GM12878 (cell line): ENCODE measurements at regions not wholly inside any gene's neighbourhood (a gene's known extent, or its start where the extent isn't known, plus 50 kb on each side); places are given as distances from the start of the nearest gene placed in this dataset.

Source experiments
- ASH2L ChIP-seq: fragments of 300-600, 200-600 bp; sonication (generic); IDR thresholded peaks from 2 replicates; pipeline ENCODE4 v1.6.1; 2017; ENCODE audit warnings: low read depth, mild to moderate bottlenecking, borderline replicate concordance
- BMI1 ChIP-seq: fragments of 450-650 bp; IDR thresholded peaks from 2 replicates; pipeline ENCODE4 v1.6.1; 2016; ENCODE audit warnings: mild to moderate bottlenecking, moderate library complexity, borderline replicate concordance
- MYC ChIP-seq: IDR thresholded peaks from 2 replicates; pipeline ENCODE4 v1.6.1; 2011; ENCODE audit warnings: mild to moderate bottlenecking, low read length, moderate library complexity, inconsistent platforms; ENCODE audit not compliant: insufficient read depth, insufficient replicate concordance, insufficient read length, severe bottlenecking
- POLR2AphosphoS2 ChIP-seq: IDR thresholded peaks from 2 replicates; pipeline ENCODE4 v1.6.1; 2011; ENCODE audit warnings: low read depth, mild to moderate bottlenecking, low read length, improper control_type of control experiment, moderate library complexity
- RAD21 ChIP-seq: IDR thresholded peaks from 2 replicates; pipeline ENCODE4 v1.6.1; 2011; ENCODE audit warnings: mild to moderate bottlenecking, low read depth, low read length, moderate library complexity; ENCODE audit not compliant: insufficient read depth
- RELA ChIP-seq: fragments of 450-650 bp; IDR thresholded peaks from 2 replicates; pipeline ENCODE4 v1.8.0; 2014; ENCODE audit warnings: borderline replicate concordance; ENCODE audit not compliant: partially characterized antibody
- SIX5 ChIP-seq: IDR thresholded peaks from 2 replicates; pipeline ENCODE4 v1.6.1; 2011; ENCODE audit warnings: mild to moderate bottlenecking, low read depth, low read length, moderate library complexity; ENCODE audit not compliant: severe bottlenecking
- TAF1 ChIP-seq: IDR thresholded peaks from 2 replicates; pipeline ENCODE4 v1.6.1; 2011; ENCODE audit warnings: mild to moderate bottlenecking, low read depth, low read length, borderline replicate concordance
- TF ChIP-seq, protein P1 (sequence below): fragments of 450-650 bp; formaldehyde crosslinking; IDR thresholded peaks from 2 replicates; pipeline ENCODE4 v1.5.0; 2022; ENCODE audit warnings: mild to moderate bottlenecking, missing genetic modification characterization
- TF ChIP-seq, protein P2 (sequence below): fragments of 150-350 bp; IDR thresholded peaks from 2 replicates; pipeline ENCODE4 v1.6.1; 2016; ENCODE audit warnings: low read depth, low read length
- TF ChIP-seq, protein P3 (sequence below): IDR thresholded peaks from 2 replicates; pipeline ENCODE4 v1.6.1; 2011; ENCODE audit warnings: borderline replicate concordance, low read depth, mild to moderate bottlenecking, moderate library complexity, mixed read lengths, low read length; ENCODE audit not compliant: insufficient read depth; ENCODE audit errors: extremely low read length
- TF ChIP-seq, protein P4 (sequence below): fragments of 450-650 bp; conservative IDR thresholded peaks from 2 replicates; pipeline ENCODE4 v1.6.1; 2017; ENCODE audit warnings: mild to moderate bottlenecking, moderate library complexity
- TF ChIP-seq, protein P5 (sequence below): fragments of 450-650 bp; IDR thresholded peaks from 2 replicates; pipeline ENCODE4 v1.6.1; 2018; ENCODE audit warnings: mild to moderate bottlenecking, low read depth, moderate library complexity; ENCODE audit not compliant: partially characterized antibody

DNA sequence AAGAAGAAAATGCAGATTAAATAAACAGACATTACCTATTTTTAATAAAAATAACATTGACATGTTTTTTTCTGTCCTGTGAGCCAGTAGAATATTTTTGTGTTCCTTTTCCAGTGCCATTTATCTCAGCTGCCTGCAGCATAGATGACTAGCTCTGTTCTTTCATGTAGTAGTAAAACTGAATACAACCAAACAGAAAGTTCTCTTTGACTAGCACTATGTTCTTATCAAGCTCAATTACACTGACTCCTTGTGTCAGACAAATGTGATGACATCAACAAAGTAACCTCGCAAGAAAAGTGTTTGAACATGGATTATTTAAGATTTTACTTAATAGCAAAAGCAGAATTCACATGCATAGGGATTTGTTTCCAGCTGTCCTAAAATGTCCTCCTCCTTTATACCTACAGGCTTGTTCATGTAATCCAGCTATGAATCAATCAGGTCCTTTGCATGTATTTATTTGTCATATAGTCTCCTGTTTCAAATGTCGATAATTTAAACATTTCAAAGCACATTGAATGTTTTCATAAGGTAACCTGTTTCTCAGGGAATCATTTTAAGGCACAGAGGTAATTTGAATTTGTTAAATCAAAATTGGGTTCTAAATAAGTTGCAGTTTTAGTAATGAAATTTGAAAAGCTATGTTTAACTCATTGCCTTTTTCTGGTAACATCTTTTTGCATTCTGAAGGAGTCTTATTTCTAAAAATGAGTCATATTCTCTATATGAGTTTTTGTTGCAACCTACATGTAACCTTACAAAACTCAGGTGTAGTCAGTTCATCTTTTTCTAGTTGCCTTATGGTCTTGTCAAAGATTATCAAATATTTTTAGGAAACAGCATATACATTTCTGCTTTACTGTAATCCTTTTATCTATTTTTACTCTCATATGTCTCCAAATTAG is 215.3 kb upstream of the GULP1 start (continued):
- TF ChIP-seq, protein P1, sequence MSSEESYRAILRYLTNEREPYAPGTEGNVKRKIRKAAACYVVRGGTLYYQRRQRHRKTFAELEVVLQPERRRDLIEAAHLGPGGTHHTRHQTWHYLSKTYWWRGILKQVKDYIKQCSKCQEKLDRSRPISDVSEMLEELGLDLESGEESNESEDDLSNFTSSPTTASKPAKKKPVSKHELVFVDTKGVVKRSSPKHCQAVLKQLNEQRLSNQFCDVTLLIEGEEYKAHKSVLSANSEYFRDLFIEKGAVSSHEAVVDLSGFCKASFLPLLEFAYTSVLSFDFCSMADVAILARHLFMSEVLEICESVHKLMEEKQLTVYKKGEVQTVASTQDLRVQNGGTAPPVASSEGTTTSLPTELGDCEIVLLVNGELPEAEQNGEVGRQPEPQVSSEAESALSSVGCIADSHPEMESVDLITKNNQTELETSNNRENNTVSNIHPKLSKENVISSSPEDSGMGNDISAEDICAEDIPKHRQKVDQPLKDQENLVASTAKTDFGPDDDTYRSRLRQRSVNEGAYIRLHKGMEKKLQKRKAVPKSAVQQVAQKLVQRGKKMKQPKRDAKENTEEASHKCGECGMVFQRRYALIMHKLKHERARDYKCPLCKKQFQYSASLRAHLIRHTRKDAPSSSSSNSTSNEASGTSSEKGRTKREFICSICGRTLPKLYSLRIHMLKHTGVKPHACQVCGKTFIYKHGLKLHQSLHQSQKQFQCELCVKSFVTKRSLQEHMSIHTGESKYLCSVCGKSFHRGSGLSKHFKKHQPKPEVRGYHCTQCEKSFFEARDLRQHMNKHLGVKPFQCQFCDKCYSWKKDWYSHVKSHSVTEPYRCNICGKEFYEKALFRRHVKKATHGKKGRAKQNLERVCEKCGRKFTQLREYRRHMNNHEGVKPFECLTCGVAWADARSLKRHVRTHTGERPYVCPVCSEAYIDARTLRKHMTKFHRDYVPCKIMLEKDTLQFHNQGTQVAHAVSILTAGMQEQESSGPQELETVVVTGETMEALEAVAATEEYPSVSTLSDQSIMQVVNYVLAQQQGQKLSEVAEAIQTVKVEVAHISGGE (CRISPR knock-in tag): no peak
- TF ChIP-seq MYC (no peak), BMI1 (no peak), RAD21 (0 out of 2 replicates have a peak, but pooled peaks have one; percentile 2), SIX5 (no peak), ASH2L (no peak), POLR2AphosphoS2 (no peak), TAF1 (no peak), RELA (no peak)
- TF ChIP-seq, protein P2, sequence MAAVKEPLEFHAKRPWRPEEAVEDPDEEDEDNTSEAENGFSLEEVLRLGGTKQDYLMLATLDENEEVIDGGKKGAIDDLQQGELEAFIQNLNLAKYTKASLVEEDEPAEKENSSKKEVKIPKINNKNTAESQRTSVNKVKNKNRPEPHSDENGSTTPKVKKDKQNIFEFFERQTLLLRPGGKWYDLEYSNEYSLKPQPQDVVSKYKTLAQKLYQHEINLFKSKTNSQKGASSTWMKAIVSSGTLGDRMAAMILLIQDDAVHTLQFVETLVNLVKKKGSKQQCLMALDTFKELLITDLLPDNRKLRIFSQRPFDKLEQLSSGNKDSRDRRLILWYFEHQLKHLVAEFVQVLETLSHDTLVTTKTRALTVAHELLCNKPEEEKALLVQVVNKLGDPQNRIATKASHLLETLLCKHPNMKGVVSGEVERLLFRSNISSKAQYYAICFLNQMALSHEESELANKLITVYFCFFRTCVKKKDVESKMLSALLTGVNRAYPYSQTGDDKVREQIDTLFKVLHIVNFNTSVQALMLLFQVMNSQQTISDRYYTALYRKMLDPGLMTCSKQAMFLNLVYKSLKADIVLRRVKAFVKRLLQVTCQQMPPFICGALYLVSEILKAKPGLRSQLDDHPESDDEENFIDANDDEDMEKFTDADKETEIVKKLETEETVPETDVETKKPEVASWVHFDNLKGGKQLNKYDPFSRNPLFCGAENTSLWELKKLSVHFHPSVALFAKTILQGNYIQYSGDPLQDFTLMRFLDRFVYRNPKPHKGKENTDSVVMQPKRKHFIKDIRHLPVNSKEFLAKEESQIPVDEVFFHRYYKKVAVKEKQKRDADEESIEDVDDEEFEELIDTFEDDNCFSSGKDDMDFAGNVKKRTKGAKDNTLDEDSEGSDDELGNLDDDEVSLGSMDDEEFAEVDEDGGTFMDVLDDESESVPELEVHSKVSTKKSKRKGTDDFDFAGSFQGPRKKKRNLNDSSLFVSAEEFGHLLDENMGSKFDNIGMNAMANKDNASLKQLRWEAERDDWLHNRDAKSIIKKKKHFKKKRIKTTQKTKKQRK: no peak
- TF ChIP-seq, protein P3, sequence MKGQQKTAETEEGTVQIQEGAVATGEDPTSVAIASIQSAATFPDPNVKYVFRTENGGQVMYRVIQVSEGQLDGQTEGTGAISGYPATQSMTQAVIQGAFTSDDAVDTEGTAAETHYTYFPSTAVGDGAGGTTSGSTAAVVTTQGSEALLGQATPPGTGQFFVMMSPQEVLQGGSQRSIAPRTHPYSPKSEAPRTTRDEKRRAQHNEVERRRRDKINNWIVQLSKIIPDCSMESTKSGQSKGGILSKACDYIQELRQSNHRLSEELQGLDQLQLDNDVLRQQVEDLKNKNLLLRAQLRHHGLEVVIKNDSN: no peak
- TF ChIP-seq, protein P4, sequence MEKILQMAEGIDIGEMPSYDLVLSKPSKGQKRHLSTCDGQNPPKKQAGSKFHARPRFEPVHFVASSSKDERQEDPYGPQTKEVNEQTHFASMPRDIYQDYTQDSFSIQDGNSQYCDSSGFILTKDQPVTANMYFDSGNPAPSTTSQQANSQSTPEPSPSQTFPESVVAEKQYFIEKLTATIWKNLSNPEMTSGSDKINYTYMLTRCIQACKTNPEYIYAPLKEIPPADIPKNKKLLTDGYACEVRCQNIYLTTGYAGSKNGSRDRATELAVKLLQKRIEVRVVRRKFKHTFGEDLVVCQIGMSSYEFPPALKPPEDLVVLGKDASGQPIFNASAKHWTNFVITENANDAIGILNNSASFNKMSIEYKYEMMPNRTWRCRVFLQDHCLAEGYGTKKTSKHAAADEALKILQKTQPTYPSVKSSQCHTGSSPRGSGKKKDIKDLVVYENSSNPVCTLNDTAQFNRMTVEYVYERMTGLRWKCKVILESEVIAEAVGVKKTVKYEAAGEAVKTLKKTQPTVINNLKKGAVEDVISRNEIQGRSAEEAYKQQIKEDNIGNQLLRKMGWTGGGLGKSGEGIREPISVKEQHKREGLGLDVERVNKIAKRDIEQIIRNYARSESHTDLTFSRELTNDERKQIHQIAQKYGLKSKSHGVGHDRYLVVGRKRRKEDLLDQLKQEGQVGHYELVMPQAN: no peak
- TF ChIP-seq, protein P5, sequence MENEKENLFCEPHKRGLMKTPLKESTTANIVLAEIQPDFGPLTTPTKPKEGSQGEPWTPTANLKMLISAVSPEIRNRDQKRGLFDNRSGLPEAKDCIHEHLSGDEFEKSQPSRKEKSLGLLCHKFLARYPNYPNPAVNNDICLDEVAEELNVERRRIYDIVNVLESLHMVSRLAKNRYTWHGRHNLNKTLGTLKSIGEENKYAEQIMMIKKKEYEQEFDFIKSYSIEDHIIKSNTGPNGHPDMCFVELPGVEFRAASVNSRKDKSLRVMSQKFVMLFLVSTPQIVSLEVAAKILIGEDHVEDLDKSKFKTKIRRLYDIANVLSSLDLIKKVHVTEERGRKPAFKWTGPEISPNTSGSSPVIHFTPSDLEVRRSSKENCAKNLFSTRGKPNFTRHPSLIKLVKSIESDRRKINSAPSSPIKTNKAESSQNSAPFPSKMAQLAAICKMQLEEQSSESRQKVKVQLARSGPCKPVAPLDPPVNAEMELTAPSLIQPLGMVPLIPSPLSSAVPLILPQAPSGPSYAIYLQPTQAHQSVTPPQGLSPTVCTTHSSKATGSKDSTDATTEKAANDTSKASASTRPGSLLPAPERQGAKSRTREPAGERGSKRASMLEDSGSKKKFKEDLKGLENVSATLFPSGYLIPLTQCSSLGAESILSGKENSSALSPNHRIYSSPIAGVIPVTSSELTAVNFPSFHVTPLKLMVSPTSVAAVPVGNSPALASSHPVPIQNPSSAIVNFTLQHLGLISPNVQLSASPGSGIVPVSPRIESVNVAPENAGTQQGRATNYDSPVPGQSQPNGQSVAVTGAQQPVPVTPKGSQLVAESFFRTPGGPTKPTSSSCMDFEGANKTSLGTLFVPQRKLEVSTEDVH: no peak
